K562 (cell line): ENCODE measurements at regions not wholly inside any gene's neighbourhood (a gene's known extent, or its start where the extent isn't known, plus 50 kb on each side); places are given as distances from the start of the nearest gene placed in this dataset.

Experiments
- ATAC-seq: fragments of 200-7000 bp; cut with Tn5 transposase; 3 replicates; pipeline ENCODE4 v1.9.1; 2020; ENCODE audit warnings: moderate library complexity
- BruUV-seq: library from RNA; stranded (reverse); fragments of 400-500 nt; replicated peaks from 2 replicates; lab custom pipeline; 2021; lab: Mats Ljungman, UMichigan
- CTCF ChIA-PET: fragments of 300-600 bp; formaldehyde crosslinking; extraction: SDS; loops from one replicate; lab custom pipeline; 2021; ENCODE audit warnings: low intra/inter-chr PET ratio; lab: Yijun Ruan, JAX
- POLR2A ChIA-PET: fragments of 300-600, 350-650 bp; sonication (Branson Sonifier 250); formaldehyde crosslinking; extraction: SDS; loops from one replicate; lab custom pipeline; 2021; ENCODE audit warnings: antibody characterized with exemption, inconsistent platforms; lab: Yijun Ruan, JAX
- DNase-seq, 4 experiments: peaks; one replicate each; pipeline versions ENCODE4 v3.0.0 to v3.0.0-alpha.2; 2011 to 2018; ENCODE audit warnings: low spot score in 3 of 4, mixed read lengths in 3 of 4; ENCODE audit errors: extremely low read depth in 1 of 4
- FAIRE-seq: peaks from 2 replicates; lab custom pipeline; 2011; peaks lifted over from hg19 to GRCh38; lab: Jason Lieb, UNC
- H2AFZ ChIP-seq: 2 replicates; pipeline ENCODE4 v1.6.0; 2011; ENCODE audit warnings: low read depth, low read length, control low read depth, inconsistent platforms
- H3K27ac ChIP-seq: fragments of 200-600 bp; 3 replicates; pipeline ENCODE4 v1.8.0; 2011; ENCODE audit warnings: low read depth, mild to moderate bottlenecking, control low read depth, inconsistent platforms, low read length, moderate library complexity, mixed read lengths; ENCODE audit errors: extremely low read depth
- H3K27me3 ChIP-seq, 2 experiments: fragments of 300-600 bp in 1 of 2; 2 replicates in 1 of 2; 3 replicates in 1 of 2; pipeline versions ENCODE4 v1.6.0 to v1.8.0; 2011; ENCODE audit warnings: inconsistent platforms in 2 of 2, low read length in 2 of 2, mild to moderate bottlenecking in 1 of 2, mixed read lengths in 1 of 2, moderate library complexity in 1 of 2; ENCODE audit not compliant: control insufficient read depth in 2 of 2, insufficient read depth in 2 of 2
- H3K36me3 ChIP-seq: fragments of 300-600 bp; 3 replicates; pipeline ENCODE4 v1.8.0; 2011; ENCODE audit warnings: mild to moderate bottlenecking, low read length, inconsistent platforms; ENCODE audit not compliant: control insufficient read depth, insufficient read depth
- H3K4me1 ChIP-seq, 2 experiments: fragments of 200-600 bp in 1 of 2; replicated peaks in 1 of 2; 2 replicates in 1 of 2; 3 replicates in 1 of 2; pipeline versions ENCODE4 v1.5.1 to v1.8.0; 2011; ENCODE audit warnings: inconsistent platforms in 2 of 2, low read length in 2 of 2, mild to moderate bottlenecking in 1 of 2, mixed read lengths in 1 of 2, moderate library complexity in 1 of 2; ENCODE audit not compliant: control insufficient read depth in 2 of 2, insufficient read depth in 2 of 2
- H3K4me2 ChIP-seq: 2 replicates; pipeline ENCODE4 v1.6.1; 2011; ENCODE audit warnings: low read length, control low read depth, inconsistent platforms, mixed read lengths; ENCODE audit not compliant: insufficient read depth
- H3K4me3 ChIP-seq: fragments of 200-600 bp; sonication (generic), shearing (Covaris generic); 2 replicates; pipeline ENCODE4 v1.5.1; 2016; ENCODE audit warnings: control low read depth, inconsistent platforms
- H3K79me2 ChIP-seq: fragments of 200-600 bp; 3 replicates; pipeline ENCODE4 v1.8.0; 2011; ENCODE audit warnings: low read length, inconsistent platforms; ENCODE audit not compliant: control insufficient read depth, insufficient read depth
- H3K9ac ChIP-seq, 2 experiments: 2 replicates each; pipeline versions ENCODE4 v1.6.0 to v1.6.1; 2011; ENCODE audit warnings: low read depth in 2 of 2, low read length in 2 of 2, control low read depth in 1 of 2, inconsistent platforms in 1 of 2, mild to moderate bottlenecking in 1 of 2, mixed read lengths in 1 of 2; ENCODE audit not compliant: insufficient read depth in 1 of 2
- H3K9me1 ChIP-seq: one replicate; pipeline ENCODE4 v1.6.0; 2011; ENCODE audit warnings: inconsistent platforms, mild to moderate bottlenecking, low read length, moderate library complexity; ENCODE audit not compliant: control insufficient read depth, insufficient read depth
- H3K9me3 ChIP-seq: replicated peaks from 2 replicates; pipeline ENCODE4 v1.5.1; 2011; ENCODE audit warnings: low read depth, low read length, inconsistent platforms; ENCODE audit not compliant: control insufficient read depth, insufficient read depth
- H4K20me1 ChIP-seq: replicated peaks from 2 replicates; pipeline ENCODE4 v1.6.1; 2011; ENCODE audit warnings: low read length, inconsistent platforms, mixed read lengths; ENCODE audit not compliant: control insufficient read depth, insufficient read depth
- HNRNPH1 ChIP-seq: fragments of 200-400 bp; formaldehyde crosslinking; optimal IDR thresholded peaks from 2 replicates; pipeline ENCODE3; 2017; ENCODE audit warnings: low read depth, mild to moderate bottlenecking, low read length, moderate library complexity
- JUND ChIP-seq, 2 experiments: IDR thresholded peaks; 2 replicates in 1 of 2; 3 replicates in 1 of 2; pipeline ENCODE4 v1.6.1; 2011; ENCODE audit warnings: borderline replicate concordance in 2 of 2, low read depth in 2 of 2, low read length in 2 of 2, improper control_type of control experiment in 1 of 2, missing biosample characterization in 1 of 2, missing genetic modification characterization in 1 of 2, missing genetic modification reagents in 1 of 2
- MEIS2 ChIP-seq: fragments of 450-650 bp; IDR thresholded peaks from 2 replicates; pipeline ENCODE4 v1.6.1; 2014; ENCODE audit warnings: mild to moderate bottlenecking; ENCODE audit not compliant: partially characterized antibody
- NFATC3 ChIP-seq: fragments of 450-650 bp; IDR thresholded peaks from 2 replicates; pipeline ENCODE4 v1.6.1; 2017; ENCODE audit warnings: mild to moderate bottlenecking
- PRMT5 ChIP-seq: sonication (generic); formaldehyde crosslinking; IDR thresholded peaks from 2 replicates; pipeline ENCODE4 v1.5.0; 2020; ENCODE audit warnings: missing genetic modification reagents
- SMARCE1 ChIP-seq: fragments of 450-650 bp; IDR thresholded peaks from 2 replicates; pipeline ENCODE4 v1.7.1; 2016; ENCODE audit warnings: mild to moderate bottlenecking
- SMC3 ChIP-seq: conservative IDR thresholded peaks from 2 replicates; pipeline ENCODE4 v1.6.1; 2011; ENCODE audit warnings: low read depth, low read length, improper control_type of control experiment; ENCODE audit not compliant: insufficient read depth
- SP1 ChIP-seq: sonication (generic); formaldehyde crosslinking; IDR thresholded peaks from 2 replicates; pipeline ENCODE4 v1.8.1; 2022; ENCODE audit warnings: mild to moderate bottlenecking, missing genetic modification reagents
- TEAD1 ChIP-seq, 2 experiments: fragments of 450-650 bp in 1 of 2; sonication (generic) in 1 of 2; formaldehyde crosslinking; IDR thresholded peaks; 2 replicates each; pipeline versions ENCODE4 v1.4.0 to v1.8.0; 2020 to 2022; ENCODE audit warnings: mild to moderate bottlenecking in 2 of 2, missing genetic modification reagents in 1 of 2
- ZNF143 ChIP-seq: sonication (generic); formaldehyde crosslinking; IDR thresholded peaks from 2 replicates; pipeline ENCODE4 v1.9.0; 2022; ENCODE audit warnings: mild to moderate bottlenecking, missing genetic modification reagents
- ZNF436 ChIP-seq: fragments of 250-450, 450-650 bp; sonication (Bioruptor Pico); formaldehyde crosslinking; IDR thresholded peaks from 2 replicates; pipeline ENCODE4 v1.7.0; 2020; ENCODE audit warnings: mild to moderate bottlenecking
- ZNF780A ChIP-seq: fragments of 250-450 bp; sonication (Bioruptor Pico); IDR thresholded peaks from 2 replicates; pipeline ENCODE4 v1.5.0; 2021; ENCODE audit warnings: mild to moderate bottlenecking
- WGBS: fragments of 100-300 bp; shearing (Covaris generic); methylation state at CpG from one replicate; pipeline ENCODE4 v1.1.6; 2016; ENCODE audit warnings: low coverage, mixed read lengths; ENCODE audit not compliant: insufficient coverage; ENCODE audit errors: missing lambda C conversion rate; 5-methylcytosine and 5-hydroxymethylcytosine counted together
- in situ Hi-C: fragments of 300-500 bp; cut with MboI; formaldehyde crosslinking; loops from 4 replicates; pipeline ENCODE4 v1.15.0; 2018; ENCODE audit warnings: inconsistent platforms, mixed read lengths
- intact Hi-C: fragments of 100-400 bp; cut with micrococcal nuclease; formaldehyde crosslinking; loops from 2 replicates; pipeline ENCODE4 v1.14.2; 2022
- TF ChIP-seq, protein P1 (sequence below): fragments of 450-650 bp; IDR thresholded peaks from 2 replicates; pipeline ENCODE4 v1.6.1; 2016; ENCODE audit warnings: low read depth, mild to moderate bottlenecking, moderate library complexity
- TF ChIP-seq, protein P2 (sequence below): fragments of 450-650 bp; formaldehyde crosslinking; conservative IDR thresholded peaks from 2 replicates; pipeline ENCODE4 v1.4.0; 2022; ENCODE audit warnings: mild to moderate bottlenecking, missing genetic modification characterization

DNA sequence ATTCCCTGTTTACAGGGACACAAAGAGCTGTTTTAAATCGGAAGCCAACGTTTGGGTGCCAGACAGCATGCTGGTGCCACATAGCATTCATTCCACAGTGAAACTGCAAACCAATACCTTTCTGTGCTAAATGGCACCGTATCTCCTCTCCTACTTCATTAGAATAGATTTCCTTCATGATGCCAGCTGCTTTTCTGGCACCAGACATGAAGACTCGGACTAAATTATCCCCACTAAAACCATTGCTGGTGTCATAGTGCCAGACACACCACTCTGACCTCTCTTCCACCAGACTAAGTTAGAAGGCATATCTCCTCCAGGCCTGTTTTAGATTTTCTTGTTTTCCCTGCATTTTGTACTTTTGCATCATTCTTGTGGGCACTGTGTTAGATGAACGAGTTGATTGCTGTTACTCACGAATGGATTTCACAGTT is 155.1 kb downstream of the ETV1 start:
- no peaks in the 10 kb centered on the region for H3K9me1 ChIP-seq
- no peak for TF ChIP-seq TEAD1 (CRISPR knock-in tag; IDR thresholded peaks at IDR 0.05)
- TF ChIP-seq ZNF143 (CRISPR knock-in tag) = no peak
- no peak for TF ChIP-seq JUND (IDR thresholded peaks at IDR 0.05; ENCODE audit: borderline replicate concordance, low read depth, low read length)
- TF ChIP-seq JUND (tag; IDR thresholded peaks at IDR 0.05; ENCODE audit: borderline replicate concordance, low read depth, low read length) = no peak
- TF ChIP-seq SP1 (CRISPR knock-in tag) = no peak
- TF ChIP-seq NFATC3 = no peak
- TF ChIP-seq ZNF780A (CRISPR knock-in tag) = no peak
- TF ChIP-seq ZNF436 = no peak
- TF ChIP-seq, protein P1, sequence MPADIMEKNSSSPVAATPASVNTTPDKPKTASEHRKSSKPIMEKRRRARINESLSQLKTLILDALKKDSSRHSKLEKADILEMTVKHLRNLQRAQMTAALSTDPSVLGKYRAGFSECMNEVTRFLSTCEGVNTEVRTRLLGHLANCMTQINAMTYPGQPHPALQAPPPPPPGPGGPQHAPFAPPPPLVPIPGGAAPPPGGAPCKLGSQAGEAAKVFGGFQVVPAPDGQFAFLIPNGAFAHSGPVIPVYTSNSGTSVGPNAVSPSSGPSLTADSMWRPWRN = no peak
- TF ChIP-seq SMC3 = no peak
- no peak for TF ChIP-seq MEIS2
- TF ChIP-seq, protein P2, sequence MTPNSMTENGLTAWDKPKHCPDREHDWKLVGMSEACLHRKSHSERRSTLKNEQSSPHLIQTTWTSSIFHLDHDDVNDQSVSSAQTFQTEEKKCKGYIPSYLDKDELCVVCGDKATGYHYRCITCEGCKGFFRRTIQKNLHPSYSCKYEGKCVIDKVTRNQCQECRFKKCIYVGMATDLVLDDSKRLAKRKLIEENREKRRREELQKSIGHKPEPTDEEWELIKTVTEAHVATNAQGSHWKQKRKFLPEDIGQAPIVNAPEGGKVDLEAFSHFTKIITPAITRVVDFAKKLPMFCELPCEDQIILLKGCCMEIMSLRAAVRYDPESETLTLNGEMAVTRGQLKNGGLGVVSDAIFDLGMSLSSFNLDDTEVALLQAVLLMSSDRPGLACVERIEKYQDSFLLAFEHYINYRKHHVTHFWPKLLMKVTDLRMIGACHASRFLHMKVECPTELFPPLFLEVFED = no peak
- no peak for TF ChIP-seq PRMT5
- TF ChIP-seq SMARCE1 = no peak
- no peak for TF ChIP-seq HNRNPH1
- FAIRE-seq = no peak
- H3K4me2 ChIP-seq = no peak overlapping the region
- POLR2A ChIA-PET = interaction anchor here (0.6 kb wide), 1 partner anchor 717 kb away, joined by 3 read pairs; no protein-coding TSS in a partner anchor
- 9% methylated on average over 6 of the region's 6 CpGs for WGBS
- H4K20me1 ChIP-seq = no peaks in the 10 kb centered on the region
- CTCF ChIA-PET = no interaction called here
- in situ Hi-C loops (no loop called here), intact Hi-C loops (no loop called here)
- BruUV-seq = no TSS peak
- H3K79me2 ChIP-seq = no peaks in the 10 kb centered on the region
- no peak overlapping the region for H3K9ac ChIP-seq
- H3K4me3 ChIP-seq = no peak overlapping the region
- no peaks in the 10 kb centered on the region for H3K36me3 ChIP-seq
- no peaks in the 10 kb centered on the region for H3K9me3 ChIP-seq
- H2AFZ ChIP-seq = peak overlapping the region; percentile 49; the same call in 1 of the 2 replicates
- no peak for DNase-seq
- no peak for ATAC-seq
- H3K4me1 ChIP-seq = no peaks in the 10 kb centered on the region
- H3K27ac ChIP-seq = no peak overlapping the region
- no peaks in the 10 kb centered on the region for H3K27me3 ChIP-seq
